Erythroblast (primary cell): ENCODE measurements at regions not wholly inside any gene's neighbourhood (a gene's known extent, or its start where the extent isn't known, plus 50 kb on each side); places are given as distances from the start of the nearest gene placed in this dataset.

Experiments
- DNase-seq, 2 experiments: peaks; one replicate each; lab custom pipeline; 2025; lab: John Stamatoyannopoulos, UW
- GATA1 ChIP-seq: IDR thresholded peaks from 2 replicates; pipeline ENCODE4 v1.6.1; 2011; ENCODE audit warnings: low read depth, mild to moderate bottlenecking, control low read depth, low read length, moderate library complexity
- POLR2A ChIP-seq: IDR thresholded peaks from 2 replicates; pipeline ENCODE4 v1.6.1; 2011; ENCODE audit warnings: mild to moderate bottlenecking, low read length

DNA sequence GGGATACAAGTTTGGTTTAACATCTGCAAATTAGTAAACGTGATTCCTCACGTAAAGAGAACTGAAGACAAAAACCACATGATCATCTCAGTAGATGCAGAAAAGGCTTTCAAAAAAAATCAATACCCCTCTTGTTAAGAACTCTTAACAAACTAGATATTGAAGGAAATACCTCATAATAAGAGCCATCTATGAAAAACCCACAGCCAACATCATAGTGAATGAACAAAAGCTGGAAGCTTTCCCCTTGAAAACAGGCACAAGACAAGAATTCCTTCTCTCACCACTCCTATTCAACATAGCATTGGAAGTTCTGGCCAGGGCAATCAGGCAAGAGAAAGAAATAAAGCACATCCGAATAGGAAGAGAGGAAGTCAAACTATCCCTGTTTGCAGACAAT lies 160.5 kb downstream of the CSNK2A3 start:
- no peak for TF ChIP-seq POLR2A
- no peak for TF ChIP-seq GATA1
- DNase-seq, result no peak

GRCh38 chr11:11189506-11189905 lies 163.5 kb downstream of the CSNK2A3 start:
- TF ChIP-seq GATA1 (no peak), POLR2A (no peak)
- no peak for DNase-seq

- TF ChIP-seq GATA1 (no peak), POLR2A (no peak)
- no peak for DNase-seq
Measured at GRCh38 chr11:11186249-11186648, 166.8 kb downstream of the CSNK2A3 start.

- TF ChIP-seq POLR2A (no peak), GATA1 (no peak)
- no peak for DNase-seq
Measured at GRCh38 chr11:11182261-11182660, 170.8 kb downstream of the CSNK2A3 start.

GRCh38 chr11:11178671-11179638 lies 174.1 kb downstream of the CSNK2A3 start:
- TF ChIP-seq POLR2A, result no peak
- TF ChIP-seq GATA1, result no peak
- no peak for DNase-seq

GRCh38 chr11:11177156-11177808 lies 175.8 kb downstream of the CSNK2A3 start:
- no peak for DNase-seq
- TF ChIP-seq GATA1 (no peak), POLR2A (no peak)

DNA sequence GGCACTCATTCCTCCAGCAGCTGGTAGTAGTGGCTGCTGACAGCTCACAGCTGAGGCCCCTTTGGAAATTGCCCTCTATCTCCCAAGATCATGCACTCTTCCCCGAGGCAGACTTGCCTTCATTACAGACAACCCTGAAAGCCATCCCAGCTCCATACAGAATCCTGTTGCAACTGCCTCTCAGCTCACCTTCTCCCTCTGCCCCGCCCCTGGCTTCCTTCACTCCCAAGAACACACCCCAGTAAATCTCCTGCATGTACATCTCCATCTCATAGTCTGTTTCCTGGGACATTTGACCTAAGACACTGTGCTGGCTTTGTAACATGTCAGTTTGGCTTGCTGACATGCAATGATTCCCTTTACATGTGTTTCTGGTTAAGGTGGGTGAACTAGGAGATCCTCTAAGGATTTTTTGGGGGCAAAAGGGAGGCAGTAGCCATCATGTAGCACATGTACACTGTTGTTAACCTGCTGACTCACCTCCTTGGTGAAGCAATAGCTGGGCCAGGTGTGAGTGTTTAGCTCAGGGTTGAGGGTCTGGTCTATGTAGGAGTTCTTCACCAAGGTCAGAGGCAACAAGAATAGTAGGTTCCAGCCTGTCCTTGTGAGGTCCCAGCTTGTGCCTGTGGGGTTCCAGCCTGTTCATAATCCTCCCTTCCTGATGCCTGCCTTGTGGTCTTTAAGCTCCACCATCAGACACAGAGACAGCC lies 179.6 kb downstream of the CSNK2A3 start:
- no peak for DNase-seq

GRCh38 chr11:11171854-11172253 lies 181.2 kb downstream of the CSNK2A3 start:
- no peak for TF ChIP-seq POLR2A
- no peak for TF ChIP-seq GATA1
- no peak for DNase-seq

More for the DNA sequence above, 179.6 kb downstream of the CSNK2A3 start:
- TF ChIP-seq GATA1 (no peak), POLR2A (no peak)

GRCh38 chr11:11171285-11171684 lies 181.8 kb downstream of the CSNK2A3 start:
- no peak for TF ChIP-seq GATA1
- no peak for TF ChIP-seq POLR2A
- no peak for DNase-seq

GRCh38 chr11:11170352-11171084 lies 182.5 kb downstream of the CSNK2A3 start:
- TF ChIP-seq POLR2A, result no peak
- TF ChIP-seq GATA1, result no peak

GRCh38 chr11:11169715-11170351 lies 183.2 kb downstream of the CSNK2A3 start:
- TF ChIP-seq POLR2A, result no peak
- DNase-seq, result no peak

More at GRCh38 chr11:11170352-11171084, 182.5 kb downstream of the CSNK2A3 start:
- no peak for DNase-seq

DNA sequence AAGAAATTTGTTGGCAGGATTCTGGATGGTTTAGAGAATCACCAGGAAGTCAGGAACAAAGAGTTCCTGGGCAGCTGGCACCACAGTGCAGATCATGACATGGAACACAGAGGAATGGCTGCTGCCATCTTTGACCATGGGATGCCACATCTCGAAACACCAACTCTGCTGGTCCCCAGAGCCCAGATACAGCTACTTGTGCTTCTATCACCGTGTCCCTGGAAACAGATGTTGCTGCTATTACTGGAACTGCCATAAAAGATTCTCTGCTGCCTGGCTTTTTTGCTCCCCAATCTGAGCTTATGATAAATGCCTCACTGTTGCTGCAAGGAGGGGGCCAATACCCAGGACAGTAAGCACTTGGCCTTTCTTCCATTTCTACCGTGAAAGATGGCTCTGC lies 185.2 kb downstream of the CSNK2A3 start:
- TF ChIP-seq POLR2A (no peak), GATA1 (no peak)
- no peak for DNase-seq

- no peak for DNase-seq
- TF ChIP-seq GATA1 (no peak), POLR2A (no peak)
Measured at GRCh38 chr11:11164334-11164690, 188.7 kb downstream of the CSNK2A3 start.
